PC-9 (cell line): ENCODE measurements at regions not wholly inside any gene's neighbourhood (a gene's known extent, or its start where the extent isn't known, plus 50 kb on each side); places are given as distances from the start of the nearest gene placed in this dataset.

Source experiments
- BruUV-seq: library from RNA; stranded (reverse); fragments of 400-500 nt; replicated peaks from 2 replicates; lab custom pipeline; 2021; lab: Mats Ljungman, UMichigan
- CTCF ChIA-PET: fragments of 300-600 bp; sonication (Branson Sonifier 250); formaldehyde crosslinking; loops from one replicate; lab custom pipeline; 2022; ENCODE audit warnings: antibody characterized with exemption; lab: Charles Lee
- POLR2A ChIA-PET: fragments of 300-600 bp; sonication (Branson Sonifier 250); formaldehyde crosslinking; loops from one replicate; lab custom pipeline; 2022; ENCODE audit warnings: antibody characterized with exemption; ENCODE audit not compliant: unreplicated experiment; lab: Charles Lee
- DNase-seq, 2 experiments: peaks; one replicate each; pipeline versions ENCODE4 v3.0.0 to v3.0.0-alpha.2; 2015 to 2022; ENCODE audit warnings: mixed read lengths in 1 of 2
- H2AFZ ChIP-seq: fragments of 200-600 bp; sonication (generic); 2 replicates; pipeline ENCODE4 v1.8.1; 2017; ENCODE audit warnings: antibody characterized with exemption
- H3F3A ChIP-seq: fragments of 200-600 bp; sonication (generic); 2 replicates; pipeline ENCODE4 v1.8.1; 2017; ENCODE audit warnings: antibody characterized with exemption, mild to moderate bottlenecking, low read depth; ENCODE audit not compliant: insufficient read depth
- H3K27ac ChIP-seq: fragments of 200-600 bp; sonication (generic); 2 replicates; pipeline ENCODE4 v1.6.1; 2016; ENCODE audit warnings: mixed run types
- H3K27me3 ChIP-seq: fragments of 200-600 bp; sonication (generic); 2 replicates; pipeline ENCODE4 v1.6.1; 2016; ENCODE audit warnings: low read depth, mixed run types; ENCODE audit not compliant: insufficient read depth
- H3K36me3 ChIP-seq: fragments of 200-600 bp; sonication (generic); 2 replicates; pipeline ENCODE4 v1.6.1; 2016; ENCODE audit warnings: low read depth, mixed run types
- H3K4me1 ChIP-seq: fragments of 200-600 bp; sonication (generic); replicated peaks from 2 replicates; pipeline ENCODE4 v1.6.1; 2016; ENCODE audit warnings: mixed run types; ENCODE audit not compliant: insufficient read depth
- H3K4me2 ChIP-seq: fragments of 200-600 bp; sonication (generic); 2 replicates; pipeline ENCODE4 v1.6.1; 2017; ENCODE audit warnings: mixed run types
- H3K4me3 ChIP-seq: fragments of 200-600 bp; sonication (generic); 2 replicates; pipeline ENCODE4 v1.6.1; 2016; ENCODE audit warnings: mixed run types
- H3K79me2 ChIP-seq: fragments of 200-600 bp; sonication (generic); 2 replicates; pipeline ENCODE4 v1.6.1; 2017; ENCODE audit warnings: low read depth, mixed run types
- H3K9me2 ChIP-seq: fragments of 200-600 bp; sonication (generic); 2 replicates; pipeline ENCODE4 v1.8.1; 2017; ENCODE audit warnings: mild to moderate bottlenecking; ENCODE audit not compliant: insufficient read depth
- H3K9me3 ChIP-seq: fragments of 200-600 bp; sonication (generic); 2 replicates; pipeline ENCODE4 v1.8.1; 2016; ENCODE audit warnings: low read depth; ENCODE audit not compliant: insufficient read depth
- H4K20me1 ChIP-seq: fragments of 200-600 bp; sonication (generic); 2 replicates; pipeline ENCODE4 v1.8.1; 2017; ENCODE audit not compliant: insufficient read depth
- CTCF ChIP-seq: fragments of 200-600 bp; sonication (generic); conservative IDR thresholded peaks from 2 replicates; pipeline ENCODE4 v1.6.1; 2017; ENCODE audit warnings: mixed run types, antibody characterized with exemption, mild to moderate bottlenecking, moderate library complexity
- EZH2 ChIP-seq: fragments of 200-600 bp; sonication (generic); IDR thresholded peaks from 2 replicates; pipeline ENCODE4 v1.8.0; 2017; ENCODE audit warnings: antibody characterized with exemption, low read depth
- intact Hi-C: fragments of 100-400 bp; cut with micrococcal nuclease; formaldehyde crosslinking; loops from one replicate; pipeline ENCODE4 v1.10.0; 2022; ENCODE audit not compliant: unreplicated experiment

- Histone ChIP-seq H4K20me1 (no peaks in the 10 kb centered on the region), H3K9me3 (no peaks in the 10 kb centered on the region), H3K27ac (no peak overlapping the region), H3F3A (no peaks in the 10 kb centered on the region), H3K36me3 (no peaks in the 10 kb centered on the region), H2AFZ (no peak overlapping the region), H3K4me3 (no peak overlapping the region), H3K4me2 (no peak overlapping the region), H3K9me2 (no peaks in the 10 kb centered on the region), H3K4me1 (no peaks in the 10 kb centered on the region), H3K27me3 (no peaks in the 10 kb centered on the region), H3K79me2 (no peaks in the 10 kb centered on the region)
- DNase-seq = no peak
- ChIA-PET CTCF (no interaction called here), POLR2A (no interaction called here)
- intact Hi-C loops = no loop called here
- no TSS peak for BruUV-seq
- TF ChIP-seq CTCF = no peak
- no peak for TF ChIP-seq EZH2
Observed at GRCh38 chr4:133493241-133493640, 344.1 kb downstream of the PCDH10 start.

DNA sequence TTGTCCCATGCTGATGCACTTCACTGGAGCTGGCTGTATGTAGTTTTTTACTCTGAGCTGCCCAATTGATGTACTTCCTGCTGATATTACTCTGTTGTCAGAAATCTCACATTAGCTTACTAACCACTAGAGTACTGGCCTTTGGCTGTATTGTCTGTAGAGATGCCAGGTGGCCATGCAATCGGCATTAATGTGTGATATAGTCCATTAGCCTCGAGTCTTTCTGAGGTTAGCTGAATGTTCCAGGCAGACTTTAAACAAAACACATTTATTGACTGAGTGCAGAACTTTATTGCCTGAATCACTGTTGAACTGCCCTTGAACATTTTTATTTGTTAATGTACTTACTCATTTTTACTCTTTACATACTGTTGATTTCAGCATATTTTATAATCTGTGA lies 335.2 kb downstream of the PCDH10 start:
- Histone ChIP-seq H3K36me3 (no peaks in the 10 kb centered on the region), H2AFZ (no peak overlapping the region), H3K27me3 (no peaks in the 10 kb centered on the region), H3K9me2 (no peaks in the 10 kb centered on the region), H3K79me2 (no peaks in the 10 kb centered on the region), H3K9me3 (no peaks in the 10 kb centered on the region), H4K20me1 (no peaks in the 10 kb centered on the region), H3K4me3 (no peak overlapping the region), H3K4me2 (no peak overlapping the region), H3F3A (no peaks in the 10 kb centered on the region), H3K4me1 (no peaks in the 10 kb centered on the region), H3K27ac (no peak overlapping the region)
- BruUV-seq = no TSS peak
- TF ChIP-seq CTCF (no peak), EZH2 (no peak)
- ChIA-PET POLR2A (interaction anchor here (0.7 kb wide), 1 partner anchor 364 kb away, joined by 3 read pairs; no protein-coding TSS in a partner anchor), CTCF (interaction anchor here (0.7 kb wide), 1 partner anchor 46 kb away, joined by 3 read pairs; no protein-coding TSS in a partner anchor)
- intact Hi-C loops = loop anchor here (10.0 kb wide), 1 partner anchor 339 kb away; the partner anchor contains the start of gene PCDH10
- no peak for DNase-seq

GRCh38 chr4:133483600-133484246 lies 334.6 kb downstream of the PCDH10 start:
- POLR2A ChIA-PET = interaction anchor here (0.7 kb wide), 1 partner anchor 364 kb away, joined by 3 read pairs; no protein-coding TSS in a partner anchor
- CTCF ChIA-PET = no interaction called here
- H3K27me3 ChIP-seq = no peaks in the 10 kb centered on the region
- H3K9me3 ChIP-seq = no peaks in the 10 kb centered on the region
- DNase-seq = no peak
- H3K4me3 ChIP-seq = no peak overlapping the region
- H3K27ac ChIP-seq = no peak overlapping the region
- H3K9me2 ChIP-seq = no peaks in the 10 kb centered on the region
- H3K36me3 ChIP-seq = no peaks in the 10 kb centered on the region
- intact Hi-C loops = loop anchor here (10.0 kb wide), 1 partner anchor 339 kb away; the partner anchor contains the start of gene PCDH10
- no peaks in the 10 kb centered on the region for H3F3A ChIP-seq
- H2AFZ ChIP-seq = no peak overlapping the region
- no peaks in the 10 kb centered on the region for H3K4me1 ChIP-seq
- H4K20me1 ChIP-seq = no peaks in the 10 kb centered on the region
- no peak overlapping the region for H3K4me2 ChIP-seq
- H3K79me2 ChIP-seq = no peaks in the 10 kb centered on the region
- TF ChIP-seq EZH2 = no peak
- peak; percentile 44 for TF ChIP-seq CTCF
- BruUV-seq = no TSS peak
